HG03558 (cell line): ENCODE measurements at regions not wholly inside any gene's neighbourhood (a gene's known extent, or its start where the extent isn't known, plus 50 kb on each side); places are given as distances from the start of the nearest gene placed in this dataset.
"Not testable (repeated sequence)": the region's sequence is repeated elsewhere in the genome, so short reads cannot be mapped to it uniquely, and the experiment has no call there.

Experiments used
- ATAC-seq: cut with Tn5 transposase; IDR thresholded peaks from one replicate; pipeline ENCODE4 v1.9.1; 2021; ENCODE audit warnings: moderate number of reproducible peaks; ENCODE audit not compliant: unreplicated experiment; ENCODE audit errors: extremely low read depth

GRCh38 chrX:94302446-94302845, 628.4 kb downstream of the FAM133A start:
- ATAC-seq = no peak

- no peak for ATAC-seq
These were observed 655.2 kb downstream of the FAM133A start for GRCh38 chrX:94329182-94329581.

GRCh38 chrX:94341730-94342129, 667.7 kb downstream of the FAM133A start:
- ATAC-seq = not testable (repeated sequence)

- no peak for ATAC-seq
These were observed 687.2 kb downstream of the FAM133A start for GRCh38 chrX:94361241-94361640.

GRCh38 chrX:94365736-94366135, 691.7 kb downstream of the FAM133A start:
- no peak for ATAC-seq

GRCh38 chrX:94366616-94367015, 692.6 kb downstream of the FAM133A start:
- ATAC-seq = no peak

GRCh38 chrX:94389044-94389443, 715.0 kb downstream of the FAM133A start:
- no peak for ATAC-seq

- peak; percentile 85 for ATAC-seq
These were observed 726.5 kb downstream of the FAM133A start for GRCh38 chrX:94400488-94400887.

GRCh38 chrX:94401426-94401825, 727.4 kb downstream of the FAM133A start:
- no peak for ATAC-seq

GRCh38 chrX:94414746-94415145, 740.7 kb downstream of the FAM133A start:
- no peak for ATAC-seq

GRCh38 chrX:94418065-94418464, 744.1 kb downstream of the FAM133A start:
- no peak for ATAC-seq

GRCh38 chrX:94424456-94424855, 750.5 kb downstream of the FAM133A start:
- no peak for ATAC-seq

- ATAC-seq = no peak
These were observed 756.1 kb downstream of the FAM133A start for GRCh38 chrX:94430091-94430490.

GRCh38 chrX:94435799-94436198, 761.8 kb downstream of the FAM133A start:
- ATAC-seq = no peak

GRCh38 chrX:94454159-94454558, 780.2 kb downstream of the FAM133A start:
- no peak for ATAC-seq

GRCh38 chrX:94454606-94455005, 780.6 kb downstream of the FAM133A start:
- ATAC-seq = no peak

- no peak for ATAC-seq
These were observed 781.8 kb downstream of the FAM133A start for GRCh38 chrX:94455782-94456181.

GRCh38 chrX:94492541-94492940, 818.5 kb downstream of the FAM133A start:
- no peak for ATAC-seq

GRCh38 chrX:94493405-94493804, 819.4 kb downstream of the FAM133A start:
- no peak for ATAC-seq

GRCh38 chrX:94511564-94511963, 837.6 kb downstream of the FAM133A start:
- no peak for ATAC-seq

GRCh38 chrX:94515009-94515408, 841.0 kb downstream of the FAM133A start:
- no peak for ATAC-seq

- ATAC-seq = no peak
These were observed 850.9 kb downstream of the FAM133A start for GRCh38 chrX:94524867-94525266.

- no peak for ATAC-seq
These were observed 871.7 kb downstream of the FAM133A start for GRCh38 chrX:94545722-94546121.
